ENCODE measurements at regions not wholly inside any gene's neighbourhood (a gene's known extent, or its start where the extent isn't known, plus 50 kb on each side); places are given as distances from the start of the nearest gene placed in this dataset.
"Not testable (repeated sequence)": the region's sequence is repeated elsewhere in the genome, so short reads cannot be mapped to it uniquely, and the experiment has no call there.

GRCh38 chr17:445839-446238 is 93.2 kb upstream of the RPH3AL start, which contains the start of gene RFLNB:
Gene RFLNB, minus strand, starts transcription at chr17:445939.
- not testable (repeated sequence) for H3K4me3 ChIP-seq (ENCODE audit: low read depth, low read length)

GRCh38 chr17:444879-445454 is 92.4 kb upstream of the RPH3AL start:
- no peak for TF ChIP-seq CTCF (conservative IDR thresholded peaks at IDR 0.05; ENCODE audit: low read depth, low read length)
- no peak overlapping the region for H3K4me3 ChIP-seq (ENCODE audit: low read depth, low read length)
- DNase-seq (ENCODE audit: low read depth) = no peak

More at GRCh38 chr17:445839-446238, 93.2 kb upstream of the RPH3AL start, which contains the start of gene RFLNB:
- not testable (repeated sequence) for DNase-seq (ENCODE audit: low read depth)

- no peak for DNase-seq (ENCODE audit: low read depth)
- TF ChIP-seq CTCF (conservative IDR thresholded peaks at IDR 0.05; ENCODE audit: low read depth, low read length) = no peak
- no peak overlapping the region for H3K4me3 ChIP-seq (ENCODE audit: low read depth, low read length)
Observed at GRCh38 chr17:443109-443508, 90.5 kb upstream of the RPH3AL start.

- no peak for TF ChIP-seq CTCF (conservative IDR thresholded peaks at IDR 0.05; ENCODE audit: low read depth, low read length)
- no peak for DNase-seq (ENCODE audit: low read depth)
- H3K4me3 ChIP-seq (ENCODE audit: low read depth, low read length) = no peak overlapping the region
Observed at GRCh38 chr17:441155-441950, 88.7 kb upstream of the RPH3AL start.

- no peak for TF ChIP-seq CTCF (conservative IDR thresholded peaks at IDR 0.05; ENCODE audit: low read depth, low read length)
- no peak for DNase-seq (ENCODE audit: low read depth)
- no peak overlapping the region for H3K4me3 ChIP-seq (ENCODE audit: low read depth, low read length)
Observed at GRCh38 chr17:438191-438590, 85.6 kb upstream of the RPH3AL start.

- no peak for DNase-seq (ENCODE audit: low read depth)
- H3K4me3 ChIP-seq (ENCODE audit: low read depth, low read length) = no peak overlapping the region
- TF ChIP-seq CTCF (conservative IDR thresholded peaks at IDR 0.05; ENCODE audit: low read depth, low read length) = no peak
Observed at GRCh38 chr17:437545-437944, 84.9 kb upstream of the RPH3AL start.

GRCh38 chr17:436571-436970 is 84.0 kb upstream of the RPH3AL start:
- DNase-seq (ENCODE audit: low read depth) = no peak
- TF ChIP-seq CTCF (conservative IDR thresholded peaks at IDR 0.05; ENCODE audit: low read depth, low read length) = no peak
- H3K4me3 ChIP-seq (ENCODE audit: low read depth, low read length) = no peak overlapping the region

GRCh38 chr17:432471-432870 is 79.9 kb upstream of the RPH3AL start:
- DNase-seq (ENCODE audit: low read depth) = not testable (repeated sequence)

More at GRCh38 chr17:432471-432870, 79.9 kb upstream of the RPH3AL start:
- not testable (repeated sequence) for H3K4me3 ChIP-seq (ENCODE audit: low read depth, low read length)

All from choroid plexus epithelial cell (primary cell).